SKM-1 (cell line): ENCODE measurements at regions not wholly inside any gene's neighbourhood (a gene's known extent, or its start where the extent isn't known, plus 50 kb on each side); places are given as distances from the start of the nearest gene placed in this dataset.

Source experiments
- DNase-seq: peaks from one replicate; lab custom pipeline; 2025; ENCODE audit not compliant: unreplicated experiment; lab: John Stamatoyannopoulos, UW

DNA sequence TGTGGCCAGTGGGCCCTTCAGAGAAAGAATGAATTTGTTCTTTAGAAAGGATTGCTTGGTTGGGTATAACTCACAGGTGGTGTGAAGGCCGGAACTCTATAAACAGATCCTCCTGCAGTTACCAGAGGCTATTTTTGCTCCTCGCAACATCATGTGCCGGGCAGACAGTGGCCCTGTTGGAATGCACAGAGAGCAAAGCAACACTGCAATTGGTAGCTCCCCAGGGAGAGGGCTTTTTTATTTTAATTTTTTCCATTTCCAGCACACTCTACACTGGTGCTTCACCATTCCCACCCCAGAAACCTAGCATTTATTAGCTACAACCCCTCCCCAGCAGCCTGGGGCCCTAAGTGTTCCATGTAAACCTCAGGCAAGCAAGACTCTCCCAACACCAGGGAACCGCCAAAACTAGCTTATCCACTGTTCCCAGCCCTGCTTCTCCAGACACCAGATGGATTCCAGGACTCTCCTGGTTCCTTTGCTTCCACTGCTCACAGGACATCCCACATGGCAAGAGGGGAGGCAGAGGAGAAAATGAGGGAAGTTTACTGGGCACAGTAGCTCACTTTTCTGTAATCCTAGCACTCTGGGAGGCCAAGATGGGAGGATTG, 75.1 kb upstream of the TMEM164 start:
- no peak for DNase-seq

DNA sequence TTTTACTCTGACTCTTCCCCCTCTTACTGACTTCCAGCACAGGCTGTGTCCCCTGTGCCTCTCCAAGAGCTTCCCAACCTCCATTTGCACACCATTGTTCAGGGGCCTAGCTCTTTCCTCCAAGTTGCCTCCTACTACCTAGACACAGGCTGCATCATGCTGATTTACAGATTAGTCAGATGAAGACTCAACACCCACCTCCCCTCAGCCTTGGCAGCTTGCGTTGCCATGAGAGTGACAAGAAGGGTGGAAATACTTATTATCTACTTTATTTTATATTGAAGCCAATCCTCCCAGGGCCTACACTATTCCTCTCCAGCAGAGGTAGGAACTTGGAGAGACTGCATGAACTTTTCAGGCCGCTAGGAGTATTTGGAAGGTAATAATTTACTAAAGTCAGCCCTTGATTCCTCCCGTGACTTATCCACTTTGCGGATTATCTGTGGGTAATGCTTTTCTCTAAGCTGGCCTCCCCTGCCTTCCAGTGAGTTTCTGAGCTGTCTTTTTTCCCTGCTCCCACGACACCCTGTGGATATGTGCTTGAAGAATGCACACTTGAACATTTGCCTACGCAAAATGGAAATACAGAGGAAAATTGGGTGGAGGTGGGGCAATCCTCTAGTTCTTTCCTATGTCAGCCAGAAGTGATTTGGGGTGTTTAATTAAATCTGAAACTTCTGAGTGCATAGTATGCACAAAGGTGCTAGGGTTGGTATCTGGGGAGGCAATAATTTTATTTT, 74.1 kb upstream of the TMEM164 start:
- DNase-seq, result no peak

DNA sequence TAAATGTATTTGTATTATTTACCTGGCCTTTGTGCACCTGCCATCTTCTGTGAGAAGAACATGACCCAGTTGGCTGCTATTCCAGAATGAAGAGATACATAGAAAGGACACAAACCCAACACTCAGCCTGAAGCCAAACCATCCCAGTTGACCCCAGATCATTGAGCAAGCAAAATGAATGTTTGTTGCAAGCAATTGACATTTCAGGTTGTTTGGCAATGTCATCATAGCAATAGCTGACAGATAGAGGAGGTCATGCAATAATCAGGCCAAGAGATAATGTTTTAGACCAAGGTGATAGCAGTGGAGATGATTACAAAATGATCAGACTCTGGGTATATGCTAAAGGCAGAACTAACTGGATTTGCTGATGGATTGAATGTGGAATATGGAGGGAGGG, 71.2 kb upstream of the TMEM164 start:
- no peak for DNase-seq

DNA sequence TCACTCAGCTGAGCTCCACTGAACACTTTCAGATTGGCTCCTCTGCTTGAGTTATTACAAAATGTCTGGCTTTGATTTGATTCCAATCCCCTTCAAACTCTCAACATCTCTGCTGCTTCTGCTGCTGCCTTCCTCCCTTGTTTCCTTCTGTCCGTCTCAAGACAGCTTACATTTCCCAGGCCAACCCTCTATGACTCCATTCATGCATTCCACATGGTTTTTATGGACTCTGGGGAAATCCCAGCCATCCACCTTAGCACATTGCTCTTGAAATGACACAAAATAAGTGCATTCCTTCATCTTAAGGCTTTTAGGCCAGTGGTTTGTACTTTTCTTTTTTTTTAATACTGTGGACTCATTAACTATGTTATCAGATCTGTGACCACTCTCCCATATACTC, 68.5 kb upstream of the TMEM164 start:
- no peak for DNase-seq

DNA sequence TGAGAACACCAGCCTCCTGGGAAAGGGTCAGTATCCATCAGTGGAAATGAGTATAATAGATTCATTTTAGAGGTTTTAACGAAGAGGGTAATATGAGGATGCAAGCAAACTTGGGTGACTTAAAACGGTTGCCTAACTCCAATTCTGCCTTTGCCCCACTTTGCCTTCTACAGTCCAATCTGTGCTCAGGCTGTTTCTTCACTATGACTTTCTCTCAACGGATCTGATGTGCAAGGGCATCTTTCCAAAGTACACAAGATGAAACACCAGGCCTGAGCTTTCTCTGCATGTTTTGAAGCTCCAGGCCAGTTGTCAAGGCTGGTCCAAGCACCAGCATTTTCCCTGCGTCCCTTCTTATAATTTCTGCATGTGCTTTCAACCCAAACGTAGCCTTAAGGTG, 68.0 kb upstream of the TMEM164 start:
- no peak for DNase-seq

DNA sequence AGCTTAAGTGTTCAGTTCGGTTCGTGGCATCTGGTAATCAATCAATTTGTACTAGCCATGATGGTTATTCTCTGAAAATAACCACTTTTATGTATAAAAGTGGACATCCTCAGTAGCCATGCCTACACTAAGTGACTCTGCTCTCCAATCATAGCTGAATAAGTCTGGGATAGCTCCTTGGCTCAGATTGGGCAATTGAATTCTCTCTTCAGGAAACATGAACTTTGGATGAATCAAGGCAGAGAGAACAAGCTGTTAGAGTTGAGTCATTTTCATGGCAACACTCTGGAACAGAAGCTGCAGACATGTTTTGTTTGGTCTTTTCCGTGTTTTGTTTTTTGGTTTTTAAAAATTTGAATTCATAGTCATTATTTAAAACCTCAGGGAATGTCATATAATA, 66.8 kb upstream of the TMEM164 start:
- no peak for DNase-seq

DNA sequence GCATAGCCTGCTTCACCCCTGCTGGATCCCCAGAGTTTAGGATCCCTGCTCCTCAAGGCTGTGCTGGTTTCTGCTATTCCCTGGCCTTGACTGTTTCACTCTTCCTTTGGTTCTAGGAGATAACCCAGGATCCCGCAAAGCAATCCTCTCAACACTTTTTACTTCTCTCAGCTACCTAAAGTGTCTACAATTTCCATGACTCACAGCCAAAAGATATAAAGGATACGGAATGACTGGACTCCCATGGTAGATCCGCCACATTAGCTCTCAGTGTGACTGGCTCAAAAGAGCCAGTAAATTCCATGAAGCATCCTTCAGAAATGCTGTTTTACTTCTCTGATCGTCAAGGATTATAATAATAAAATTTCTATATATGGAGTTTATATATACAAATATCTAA, 66.3 kb upstream of the TMEM164 start:
- no peak for DNase-seq

DNA sequence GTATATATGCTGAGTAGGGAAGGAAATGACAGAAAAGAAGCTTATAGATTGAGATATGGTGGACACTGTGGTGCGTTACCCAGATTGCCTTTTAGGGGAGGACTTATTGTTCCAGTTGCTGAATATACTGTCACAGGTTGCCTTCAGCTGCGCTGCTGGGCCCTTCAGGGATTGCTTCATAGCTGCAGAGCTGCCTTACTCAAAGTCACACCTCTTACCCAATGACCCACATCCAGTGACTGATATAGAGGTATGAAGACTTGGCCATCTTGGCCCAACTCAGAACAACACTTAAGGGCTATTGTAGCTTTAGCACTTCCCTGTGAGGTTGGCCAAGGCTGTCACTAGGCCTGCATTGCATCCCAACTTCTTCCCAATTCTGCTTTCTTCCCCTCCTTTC, 63.4 kb upstream of the TMEM164 start:
- DNase-seq, result no peak

DNA sequence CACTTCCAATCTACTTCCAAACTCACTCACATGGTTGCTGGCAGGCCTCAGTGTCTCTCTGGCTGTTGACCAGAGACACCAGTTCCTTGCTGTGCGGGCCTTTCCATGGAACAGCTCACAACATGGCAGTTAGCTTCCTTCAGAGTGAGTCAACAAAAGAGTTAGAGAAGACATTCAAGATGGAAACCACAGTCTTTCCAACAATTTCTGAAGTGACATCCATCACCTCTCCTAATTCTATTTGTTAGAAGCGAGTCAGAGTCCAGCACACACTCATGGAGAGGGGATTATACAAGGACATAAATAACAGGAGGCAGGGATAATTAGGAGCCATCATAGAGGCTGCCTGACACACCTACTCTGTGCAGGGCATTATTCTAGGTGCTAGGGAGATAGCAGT, 62.5 kb upstream of the TMEM164 start:
- no peak for DNase-seq

DNA sequence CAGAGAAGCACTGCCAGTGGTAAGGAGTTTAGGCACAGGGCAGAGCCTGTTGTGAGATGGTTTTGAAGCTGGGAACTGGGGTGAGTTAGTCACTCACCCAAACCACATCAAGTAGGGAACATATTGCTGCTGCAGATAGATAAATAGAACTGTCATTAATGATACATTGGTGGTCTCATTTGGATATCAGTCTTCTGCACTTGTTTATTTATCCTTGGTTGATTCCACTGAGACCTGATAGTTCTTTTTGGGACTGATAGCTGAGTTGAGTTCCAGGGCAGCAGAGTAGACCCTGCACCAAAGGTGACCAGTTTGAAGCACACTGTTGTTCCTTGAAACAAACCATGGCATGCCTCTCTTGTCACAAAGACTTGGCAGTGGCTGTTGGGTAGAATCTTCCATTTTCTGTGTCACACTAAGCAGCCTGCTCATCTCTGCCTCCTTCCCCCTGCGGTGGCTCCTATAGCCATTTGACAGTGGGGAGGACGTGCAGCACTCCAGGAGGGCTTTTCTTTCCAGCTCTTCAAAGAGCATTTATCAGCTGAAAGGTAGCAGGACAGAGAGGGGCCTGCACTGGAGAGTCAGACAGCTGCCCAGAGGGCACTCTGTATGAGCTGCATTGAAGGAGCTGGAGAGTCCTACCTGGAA, 59.7 kb upstream of the TMEM164 start:
- DNase-seq, result no peak

DNA sequence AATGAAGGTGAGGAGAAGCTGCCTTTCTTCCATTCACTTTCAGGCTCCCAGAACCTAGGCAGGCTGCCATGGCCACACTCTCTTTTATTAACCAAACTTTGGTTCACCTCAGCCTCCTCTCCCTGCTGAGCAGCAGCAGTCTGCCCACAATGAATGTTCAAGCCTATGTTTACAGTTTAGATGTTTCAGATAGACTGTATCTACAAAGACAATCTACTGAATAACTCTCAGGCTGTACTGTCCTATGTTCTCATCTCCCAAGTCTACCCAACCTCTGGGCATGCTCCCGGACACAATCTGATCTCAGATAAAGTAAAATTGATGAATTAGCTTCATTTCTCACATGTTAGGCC, 59.2 kb upstream of the TMEM164 start:
- DNase-seq, result no peak

DNA sequence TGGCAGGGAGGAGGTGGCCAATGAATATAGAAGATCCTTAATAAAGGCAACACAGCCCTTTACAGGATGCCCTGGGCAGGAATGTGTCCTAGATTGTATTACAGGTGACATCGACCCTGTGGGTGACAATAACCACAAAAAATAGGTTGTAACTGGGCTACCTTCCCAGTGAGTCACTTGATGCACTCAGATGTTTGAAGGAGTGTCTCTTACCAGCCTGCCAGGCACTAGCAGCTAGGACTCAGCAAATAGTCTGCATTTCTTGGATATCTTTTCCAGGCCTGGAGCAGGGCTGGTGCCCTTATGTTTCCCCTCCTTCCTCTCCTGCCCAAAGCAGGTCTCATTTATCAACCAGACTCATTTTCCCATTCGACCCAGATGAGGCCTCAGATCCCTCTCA, 50.9 kb upstream of the TMEM164 start:
- no peak for DNase-seq

DNA sequence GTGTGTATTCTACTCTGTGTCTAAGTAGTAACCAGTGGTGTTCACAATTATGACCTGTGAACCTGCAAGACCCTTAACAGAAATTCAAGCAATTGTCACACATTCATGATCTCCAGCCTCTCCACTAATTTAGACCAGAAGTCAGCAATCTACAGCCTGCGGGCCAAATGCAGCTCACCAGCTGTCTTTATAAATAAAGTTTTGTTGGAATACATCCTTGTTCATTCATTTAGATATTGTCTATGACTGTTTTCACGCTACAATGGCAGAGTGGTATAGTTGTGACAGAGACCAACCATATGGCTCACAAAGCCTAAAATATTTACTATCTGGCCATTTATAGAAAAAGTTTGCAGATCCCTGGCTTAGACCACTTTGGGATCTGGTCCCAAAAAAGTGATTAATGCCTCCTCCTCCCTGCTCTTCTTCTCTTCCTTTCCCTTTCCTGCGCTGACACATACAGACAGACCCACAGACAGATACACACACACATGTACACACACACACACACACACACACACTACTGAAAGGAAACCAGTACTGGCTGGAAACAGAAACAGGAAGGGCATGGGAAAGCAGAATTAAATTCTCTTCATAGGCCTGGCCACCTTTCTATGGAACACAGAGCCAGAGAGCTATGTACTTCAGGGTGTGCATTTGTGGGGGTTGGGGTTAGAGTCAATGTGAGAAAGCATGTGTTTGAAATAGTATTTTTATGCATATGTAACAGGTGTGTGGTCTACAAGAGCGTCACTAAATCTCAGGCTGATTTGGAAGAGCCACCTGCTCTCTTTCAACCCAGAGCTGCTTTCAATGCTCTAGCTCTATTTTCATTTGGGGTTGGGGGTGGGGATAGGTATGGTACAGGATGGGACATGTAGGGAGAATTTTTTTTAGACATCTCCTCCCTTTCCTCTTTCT, 49.7 kb upstream of the TMEM164 start:
- no peak for DNase-seq
